Bronchial epithelial cell (primary cell): ENCODE measurements at regions not wholly inside any gene's neighbourhood (a gene's known extent, or its start where the extent isn't known, plus 50 kb on each side); places are given as distances from the start of the nearest gene placed in this dataset.

ENCODE experiments used
- DNase-seq: peaks from one replicate; pipeline ENCODE4 v3.0.0-alpha.2; 2010; ENCODE audit warnings: low read depth
- FAIRE-seq: peaks from 2 replicates; lab custom pipeline; 2011; peaks lifted over from hg19 to GRCh38; lab: Jason Lieb, UNC
- H3K27me3 ChIP-seq: 2 replicates; pipeline ENCODE4 v1.5.1; 2011; ENCODE audit warnings: low read length; ENCODE audit not compliant: control insufficient read depth, insufficient read depth
- H3K36me3 ChIP-seq: 2 replicates; pipeline ENCODE4 v1.5.1; 2011; ENCODE audit warnings: low read length; ENCODE audit not compliant: control insufficient read depth, insufficient read depth
- H3K4me3 ChIP-seq: 2 replicates; pipeline ENCODE4 v1.5.1; 2011; ENCODE audit warnings: mild to moderate bottlenecking, low read depth, low read length, control low read depth
- TF ChIP-seq, protein P1 (sequence below): IDR thresholded peaks from 2 replicates; pipeline ENCODE4 v1.5.1; 2011; ENCODE audit warnings: mild to moderate bottlenecking, moderate library complexity, low read length, control low read depth, inconsistent platforms; ENCODE audit not compliant: insufficient read depth, severe bottlenecking

DNA sequence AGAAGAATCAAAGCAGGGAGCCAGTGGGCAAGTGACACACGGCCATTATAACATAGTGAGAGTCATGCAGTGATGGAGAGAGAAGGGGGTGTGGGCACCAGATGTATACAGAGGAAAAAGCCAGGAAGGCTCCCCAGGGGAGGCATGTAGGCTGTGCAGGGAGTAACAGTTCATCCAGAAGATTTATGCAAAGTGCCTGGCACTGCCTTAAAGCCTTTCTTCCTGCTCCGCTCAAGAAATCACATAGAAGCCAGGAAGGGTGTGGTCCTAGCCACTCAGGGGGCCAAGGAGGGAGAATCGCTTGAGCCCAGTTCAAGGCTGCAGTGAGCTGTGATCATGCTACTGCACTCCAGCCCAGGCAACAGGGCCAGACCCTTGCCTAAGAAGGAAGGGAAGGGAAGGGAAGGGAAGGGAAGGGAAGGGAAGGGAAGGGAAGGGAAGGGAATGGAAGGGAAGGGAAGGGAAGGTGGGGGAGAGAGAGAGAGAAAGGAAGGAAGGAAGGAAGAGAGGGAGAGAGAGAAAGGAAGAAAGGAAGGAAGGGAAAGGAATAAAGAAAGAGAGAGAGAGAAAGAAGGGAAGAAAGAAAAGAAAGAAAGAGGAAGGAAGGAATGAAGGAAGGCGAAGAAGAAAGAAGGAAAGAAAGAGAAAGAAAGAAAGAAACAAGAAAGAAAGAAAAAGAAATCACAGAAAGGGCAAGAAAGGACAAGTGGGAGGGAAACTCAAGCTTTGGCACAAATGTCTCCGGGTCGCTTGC lies 89.8 kb downstream of the LHX2 start:
- TF ChIP-seq, protein P1, sequence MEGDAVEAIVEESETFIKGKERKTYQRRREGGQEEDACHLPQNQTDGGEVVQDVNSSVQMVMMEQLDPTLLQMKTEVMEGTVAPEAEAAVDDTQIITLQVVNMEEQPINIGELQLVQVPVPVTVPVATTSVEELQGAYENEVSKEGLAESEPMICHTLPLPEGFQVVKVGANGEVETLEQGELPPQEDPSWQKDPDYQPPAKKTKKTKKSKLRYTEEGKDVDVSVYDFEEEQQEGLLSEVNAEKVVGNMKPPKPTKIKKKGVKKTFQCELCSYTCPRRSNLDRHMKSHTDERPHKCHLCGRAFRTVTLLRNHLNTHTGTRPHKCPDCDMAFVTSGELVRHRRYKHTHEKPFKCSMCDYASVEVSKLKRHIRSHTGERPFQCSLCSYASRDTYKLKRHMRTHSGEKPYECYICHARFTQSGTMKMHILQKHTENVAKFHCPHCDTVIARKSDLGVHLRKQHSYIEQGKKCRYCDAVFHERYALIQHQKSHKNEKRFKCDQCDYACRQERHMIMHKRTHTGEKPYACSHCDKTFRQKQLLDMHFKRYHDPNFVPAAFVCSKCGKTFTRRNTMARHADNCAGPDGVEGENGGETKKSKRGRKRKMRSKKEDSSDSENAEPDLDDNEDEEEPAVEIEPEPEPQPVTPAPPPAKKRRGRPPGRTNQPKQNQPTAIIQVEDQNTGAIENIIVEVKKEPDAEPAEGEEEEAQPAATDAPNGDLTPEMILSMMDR, result no peak
- H3K27me3 ChIP-seq, result peaks cover 2% of the 10 kb centered on the region
- DNase-seq (no peak), FAIRE-seq (no peak)
- H3K4me3 ChIP-seq, result no peak overlapping the region
- no peaks in the 10 kb centered on the region for H3K36me3 ChIP-seq

DNA sequence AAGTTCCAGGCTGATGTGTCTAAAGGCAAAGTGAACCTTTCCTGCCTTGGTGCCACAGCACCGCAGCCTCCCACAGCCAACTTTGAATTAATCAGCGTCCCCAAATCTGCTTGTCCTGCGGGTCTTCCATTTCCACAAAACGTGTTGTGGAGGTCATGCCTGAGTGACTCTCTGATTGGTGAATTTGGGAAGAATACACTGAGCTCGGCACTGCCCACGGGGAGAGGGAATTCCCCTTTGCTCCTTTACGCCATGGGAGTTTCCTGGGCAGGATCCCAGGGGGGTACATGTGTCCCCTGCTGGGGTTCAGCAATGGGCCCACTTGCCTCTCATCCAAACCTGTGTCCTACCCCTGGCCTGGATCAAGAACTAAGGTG lies 90.4 kb downstream of the LHX2 start:
- Histone ChIP-seq H3K4me3 (no peak overlapping the region), H3K36me3 (no peaks in the 10 kb centered on the region), H3K27me3 (peaks cover 2% of the 10 kb centered on the region)
- DNase-seq, result no peak
- FAIRE-seq, result no peak
- TF ChIP-seq, protein P1, result no peak

DNA sequence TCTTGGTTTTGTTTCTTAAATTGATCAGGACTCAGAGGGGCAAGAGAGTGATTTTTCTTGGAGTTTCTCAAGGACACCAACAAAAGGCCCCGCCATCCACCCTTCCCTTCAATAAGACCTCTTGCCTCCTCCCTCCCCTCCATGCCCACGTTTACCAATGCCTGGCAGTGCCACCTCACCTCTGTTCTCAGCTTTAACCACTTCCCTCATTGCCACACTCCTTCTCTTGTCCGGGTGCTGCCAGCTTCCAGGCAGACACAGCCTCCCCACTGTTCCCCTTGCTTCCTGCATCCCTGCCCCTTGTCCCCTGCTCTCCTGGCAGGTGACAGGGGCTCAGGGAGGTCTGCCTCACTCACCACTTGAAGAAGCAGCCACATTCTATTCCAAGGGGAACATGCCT lies 90.8 kb downstream of the LHX2 start:
- no peak for FAIRE-seq
- Histone ChIP-seq H3K27me3 (peaks cover 2% of the 10 kb centered on the region), H3K4me3 (no peak overlapping the region), H3K36me3 (no peaks in the 10 kb centered on the region)
- TF ChIP-seq, protein P1, result no peak
- DNase-seq, result no peak

DNA sequence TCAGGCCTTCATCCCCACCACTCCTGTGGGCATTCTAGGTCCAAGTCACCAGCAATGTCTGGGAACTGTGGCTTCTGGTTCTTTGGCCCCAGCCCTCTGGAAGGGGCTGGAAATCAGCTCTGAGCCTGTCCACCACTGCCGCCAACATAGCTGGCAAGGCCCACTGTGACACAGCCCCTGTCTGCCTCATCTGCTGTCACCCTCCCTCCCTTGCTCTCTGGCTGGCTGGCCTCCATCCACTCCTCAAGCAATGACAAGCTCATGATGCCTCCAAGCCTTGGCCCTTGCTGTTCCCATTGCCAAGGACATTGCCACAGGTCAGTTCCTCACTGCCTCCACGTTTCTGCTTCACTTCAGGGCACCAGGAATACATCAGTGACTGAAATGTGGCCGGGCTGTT lies 93.7 kb downstream of the LHX2 start:
- TF ChIP-seq, protein P1, result no peak
- peaks cover 2% of the 10 kb centered on the region for H3K27me3 ChIP-seq
- FAIRE-seq, result no peak

DNA sequence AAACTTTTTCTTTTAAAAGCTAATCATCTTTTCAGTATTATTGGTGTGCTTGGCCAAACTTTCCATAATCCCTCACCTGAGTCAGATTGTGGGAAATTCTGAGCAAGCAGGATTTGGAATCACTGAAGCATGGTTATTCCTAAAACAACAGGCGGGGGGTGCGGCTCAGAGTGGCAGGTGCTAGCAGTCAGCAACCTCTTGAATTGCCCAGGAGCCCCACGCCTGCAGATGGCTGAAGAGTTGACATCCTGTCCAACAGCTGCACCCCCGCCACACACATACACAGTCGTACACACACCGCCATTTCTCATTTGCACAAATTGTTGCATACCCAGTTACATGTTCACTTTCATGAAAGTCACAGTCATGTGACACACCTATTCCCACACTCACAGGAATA lies 96.6 kb downstream of the LHX2 start:
- Histone ChIP-seq H3K4me3 (no peak overlapping the region), H3K27me3 (no peaks in the 10 kb centered on the region), H3K36me3 (no peaks in the 10 kb centered on the region)
- peak; percentile 76 for FAIRE-seq
- DNase-seq, result no peak
- TF ChIP-seq, protein P1, result no peak

More for the DNA sequence above, 93.7 kb downstream of the LHX2 start:
- H3K36me3 ChIP-seq, result no peaks in the 10 kb centered on the region
- no peak overlapping the region for H3K4me3 ChIP-seq
- DNase-seq, result no peak

DNA sequence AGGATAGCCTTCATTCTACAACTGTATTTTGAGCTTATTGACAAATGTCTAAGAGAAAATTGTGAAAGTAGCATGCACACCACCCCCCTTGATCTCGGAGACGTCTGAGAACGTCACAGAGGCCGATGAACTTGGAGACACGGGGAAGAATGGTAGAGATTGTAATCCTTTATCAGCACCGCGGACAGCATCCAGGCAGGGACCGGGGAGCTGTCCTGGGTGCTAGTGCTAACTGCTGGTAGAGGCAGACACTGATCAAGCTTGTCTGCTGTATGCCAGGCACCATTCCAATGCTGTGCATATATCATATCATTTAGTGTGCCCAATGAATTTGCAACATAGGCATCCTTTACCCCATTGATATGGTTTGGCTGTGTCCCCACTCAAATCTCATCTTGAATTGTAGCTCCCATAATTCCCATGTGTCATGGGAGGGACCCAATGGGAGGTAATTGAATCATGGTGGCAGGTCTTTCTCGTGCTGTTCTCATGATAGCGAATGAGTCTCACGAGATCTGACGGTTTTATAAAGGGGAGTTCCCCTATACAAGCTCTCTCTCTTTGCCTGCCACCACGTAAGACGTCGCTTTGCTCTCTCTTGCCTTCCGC lies 98.8 kb downstream of the LHX2 start:
- Histone ChIP-seq H3K4me3 (no peak overlapping the region), H3K27me3 (no peaks in the 10 kb centered on the region), H3K36me3 (no peaks in the 10 kb centered on the region)
- DNase-seq, result peak; percentile 38
- TF ChIP-seq, protein P1, result no peak
- FAIRE-seq, result peak; percentile 88
